Smooth muscle cell (in vitro differentiated cells): ENCODE measurements at regions not wholly inside any gene's neighbourhood (a gene's known extent, or its start where the extent isn't known, plus 50 kb on each side); places are given as distances from the start of the nearest gene placed in this dataset.

Experiments used
- DNase-seq: peaks from one replicate; lab custom pipeline; 2025; ENCODE audit not compliant: unreplicated experiment; lab: John Stamatoyannopoulos, UW
- H2AFZ ChIP-seq: fragments of 200-600 bp; sonication (generic); 2 replicates; pipeline ENCODE4 v1.6.0; 2016; ENCODE audit warnings: antibody characterized with exemption, low read depth, mild to moderate bottlenecking
- H3F3A ChIP-seq: fragments of 200-600 bp; sonication (generic); 2 replicates; pipeline ENCODE4 v1.6.0; 2017; ENCODE audit warnings: antibody characterized with exemption, low read depth
- H3K27ac ChIP-seq: fragments of 200-600 bp; sonication (generic); 2 replicates; pipeline ENCODE4 v1.5.1; 2016; ENCODE audit warnings: low read depth, mild to moderate bottlenecking
- H3K27me3 ChIP-seq: fragments of 200-600 bp; sonication (generic); 2 replicates; pipeline ENCODE4 v1.6.1; 2016; ENCODE audit warnings: low read depth, mild to moderate bottlenecking
- H3K36me3 ChIP-seq: fragments of 200-600 bp; sonication (generic); 2 replicates; pipeline ENCODE4 v1.5.1; 2016; ENCODE audit warnings: low read depth
- H3K4me1 ChIP-seq: fragments of 200-600 bp; sonication (generic); 2 replicates; pipeline ENCODE4 v1.5.1; 2016; ENCODE audit warnings: low read depth
- H3K4me2 ChIP-seq: fragments of 200-600 bp; sonication (generic); 2 replicates; pipeline ENCODE4 v1.6.0; 2016; ENCODE audit warnings: mild to moderate bottlenecking
- H3K4me3 ChIP-seq: fragments of 200-600 bp; sonication (generic); 2 replicates; pipeline ENCODE4 v1.5.1; 2016; ENCODE audit warnings: mild to moderate bottlenecking
- H3K79me2 ChIP-seq: fragments of 200-600 bp; sonication (generic); 2 replicates; pipeline ENCODE4 v1.6.0; 2016; ENCODE audit warnings: low read depth, mild to moderate bottlenecking
- H3K9ac ChIP-seq: fragments of 200-600 bp; sonication (generic); 2 replicates; pipeline ENCODE4 v1.6.0; 2016; ENCODE audit warnings: low read depth
- H3K9me3 ChIP-seq: fragments of 200-600 bp; sonication (generic); replicated peaks from 2 replicates; pipeline ENCODE4 v1.5.1; 2016; ENCODE audit warnings: low read depth
- H4K20me1 ChIP-seq: fragments of 200-600 bp; sonication (generic); 2 replicates; pipeline ENCODE4 v1.6.0; 2016; ENCODE audit warnings: low read depth
- CTCF ChIP-seq: fragments of 200-600 bp; sonication (generic); IDR thresholded peaks from 2 replicates; pipeline ENCODE4 v1.5.1; 2017; ENCODE audit warnings: borderline replicate concordance, mild to moderate bottlenecking, antibody characterized with exemption; ENCODE audit not compliant: insufficient read depth, poor library complexity, severe bottlenecking
- WGBS: methylation state at CpG from one replicate; pipeline ENCODE4 v1.1.7; 2016; ENCODE audit warnings: low lambda C conversion rate; 5-methylcytosine and 5-hydroxymethylcytosine counted together

GRCh38 chr18:45456090-45457021 lies 158.9 kb upstream of the SLC14A2 start:
- no peak for DNase-seq
- Histone ChIP-seq H3K9me3 (no peaks in the 10 kb centered on the region), H3K27me3 (no peaks in the 10 kb centered on the region), H3K36me3 (no peaks in the 10 kb centered on the region), H3K9ac (no peak overlapping the region), H2AFZ (no peak overlapping the region), H3K4me2 (no peak overlapping the region), H3F3A (no peaks in the 10 kb centered on the region), H3K4me1 (no peaks in the 10 kb centered on the region), H3K27ac (no peak overlapping the region), H3K4me3 (no peak overlapping the region), H3K79me2 (no peaks in the 10 kb centered on the region), H4K20me1 (no peaks in the 10 kb centered on the region)
- WGBS, result 87% methylated on average over 5 of the region's 5 CpGs
- no peak for TF ChIP-seq CTCF

GRCh38 chr18:45458033-45458432 lies 157.2 kb upstream of the SLC14A2 start:
- H2AFZ ChIP-seq, result no peak overlapping the region
- WGBS, result 88% methylated on average over 1 of the region's 1 CpG
- H3K4me1 ChIP-seq, result no peaks in the 10 kb centered on the region
- H3K9ac ChIP-seq, result no peak overlapping the region
- H3F3A ChIP-seq, result no peaks in the 10 kb centered on the region
- no peaks in the 10 kb centered on the region for H3K79me2 ChIP-seq
- no peak for TF ChIP-seq CTCF
- H3K36me3 ChIP-seq, result no peaks in the 10 kb centered on the region
- no peak for DNase-seq
- no peaks in the 10 kb centered on the region for H3K27me3 ChIP-seq
- no peak overlapping the region for H3K4me2 ChIP-seq
- H3K4me3 ChIP-seq, result no peak overlapping the region
- no peaks in the 10 kb centered on the region for H4K20me1 ChIP-seq
- no peaks in the 10 kb centered on the region for H3K9me3 ChIP-seq
- H3K27ac ChIP-seq, result no peak overlapping the region

- H3K4me3 ChIP-seq, result no peak overlapping the region
- no peak for TF ChIP-seq CTCF
Observed at GRCh38 chr18:45462179-45462578, 153.1 kb upstream of the SLC14A2 start.

GRCh38 chr18:45463451-45463850 lies 151.8 kb upstream of the SLC14A2 start:
- 77% methylated on average over 6 of the region's 6 CpGs for WGBS
- Histone ChIP-seq H3K79me2 (no peaks in the 10 kb centered on the region), H3K36me3 (no peaks in the 10 kb centered on the region), H3K27me3 (no peaks in the 10 kb centered on the region), H2AFZ (no peak overlapping the region), H3K4me3 (no peak overlapping the region), H3F3A (no peaks in the 10 kb centered on the region), H3K9ac (no peak overlapping the region), H3K9me3 (no peaks in the 10 kb centered on the region), H3K4me2 (no peak overlapping the region), H4K20me1 (no peaks in the 10 kb centered on the region), H3K4me1 (no peaks in the 10 kb centered on the region), H3K27ac (no peak overlapping the region)
- no peak for TF ChIP-seq CTCF
- no peak for DNase-seq

More at GRCh38 chr18:45462179-45462578, 153.1 kb upstream of the SLC14A2 start:
- Histone ChIP-seq H2AFZ (no peak overlapping the region), H3K27me3 (no peaks in the 10 kb centered on the region), H3K36me3 (no peaks in the 10 kb centered on the region), H3K27ac (no peak overlapping the region), H4K20me1 (no peaks in the 10 kb centered on the region), H3K9me3 (no peaks in the 10 kb centered on the region), H3K4me2 (no peak overlapping the region), H3K9ac (no peak overlapping the region), H3F3A (no peaks in the 10 kb centered on the region), H3K79me2 (no peaks in the 10 kb centered on the region), H3K4me1 (no peaks in the 10 kb centered on the region)
- DNase-seq, result no peak
- 75% methylated on average over 5 of the region's 5 CpGs for WGBS
